ENCODE measurements at regions not wholly inside any gene's neighbourhood (a gene's known extent, or its start where the extent isn't known, plus 50 kb on each side); places are given as distances from the start of the nearest gene placed in this dataset.

- no peaks in the 10 kb centered on the region for H3K79me1 ChIP-seq (ENCODE audit: low read depth, low read length)
- no peak overlapping the region for H4K5ac ChIP-seq (ENCODE audit: insufficient read length, low read depth, low read length)
- H3K4me2 ChIP-seq (ENCODE audit: insufficient read depth in 1 of 2, low read depth in 2 of 2, low read length in 2 of 2) = peak overlapping the region; percentile 36 to 43; a peak in 2 of 4 replicates
- no peak overlapping the region for H2AK5ac ChIP-seq (ENCODE audit: low read depth, low read length)
- H3K4ac ChIP-seq (replicated peaks; ENCODE audit: insufficient read length, low read depth, low read length) = no peak overlapping the region
- H3K56ac ChIP-seq (replicated peaks; ENCODE audit: insufficient read length, low read depth, low read length) = no peak overlapping the region
- no peak overlapping the region for H4K8ac ChIP-seq (ENCODE audit: extremely low read depth, insufficient read depth, low read length)
- no peak overlapping the region for H2BK20ac ChIP-seq (ENCODE audit: low read length)
- POLR2A ChIA-PET (ENCODE audit: partially characterized antibody) = no interaction called here
- CTCF ChIA-PET (ENCODE audit: partially characterized antibody) = no interaction called here
- H3K4me1 ChIP-seq (replicated peaks in 1 of 4; ENCODE audit: control insufficient read depth in 3 of 4, insufficient read depth in 4 of 4, low read length in 3 of 4) = peaks cover 3 to 14% (median 8%) of the 10 kb centered on the region in 4 experiments; a peak in 6 of 7 replicates
- peak; percentile 80 for FAIRE-seq
- no peaks in the 10 kb centered on the region for H4K20me1 ChIP-seq (replicated peaks in 1 of 2; ENCODE audit: control insufficient read depth in 1 of 2, insufficient read depth in 2 of 2, low read length in 2 of 2)
- no peak overlapping the region for H2BK12ac ChIP-seq (ENCODE audit: low read depth, low read length)
- no peak overlapping the region for H3K9ac ChIP-seq (replicated peaks in 1 of 4; ENCODE audit: extremely low read depth in 1 of 4, low read depth in 3 of 4, low read length in 3 of 4)
- TF ChIP-seq YY1 (IDR thresholded peaks at IDR 0.05; ENCODE audit: low read depth, low read length) (0 out of 2 replicates have a peak, but pooled peaks have one; percentile 18), SP4 (IDR thresholded peaks at IDR 0.05; ENCODE audit: low read length) (no peak), HDAC2 (IDR thresholded peaks at IDR 0.05; ENCODE audit: borderline replicate concordance in 1 of 2, low read depth in 2 of 2, low read length in 2 of 2) (no peak), KDM1A (IDR thresholded peaks at IDR 0.05; ENCODE audit: borderline replicate concordance, low read length) (no peak), MAX (IDR thresholded peaks at IDR 0.05) (no peak), CREB1 (IDR thresholded peaks at IDR 0.05) (no peak)
- H3K27me3 ChIP-seq (replicated peaks in 1 of 4; ENCODE audit: control insufficient read depth in 3 of 4, extremely low read depth in 1 of 4, insufficient read depth in 3 of 4, low read length in 3 of 4) = no peaks in the 10 kb centered on the region
- no peak overlapping the region for H2BK120ac ChIP-seq (replicated peaks; ENCODE audit: low read depth, low read length)
- no peaks in the 10 kb centered on the region for H3K79me2 ChIP-seq (ENCODE audit: control insufficient read depth in 1 of 2, insufficient read depth in 2 of 2, low read length in 2 of 2)
- DNase-seq (ENCODE audit: low read depth in 1 of 2, low spot score in 2 of 2) = no peak
- peak overlapping the region in 1 of 4 experiments; percentile 30; a peak in 1 of 8 replicates for H3K4me3 ChIP-seq (ENCODE audit: extremely low read depth in 1 of 4, insufficient read depth in 2 of 4, low read depth in 3 of 4, low read length in 4 of 4)
- no peaks in the 10 kb centered on the region for H3K9me3 ChIP-seq (ENCODE audit: insufficient read depth in 2 of 2, low read depth in 1 of 2, low read length in 1 of 2)
- 36% methylated on average over 5 of the region's 5 CpGs; no CpG with 5 or more reads in 1 of the 2 experiments for WGBS, 2 experiments (ENCODE audit: extremely low coverage in 1 of 2, insufficient coverage in 1 of 2, insufficient read length in 1 of 2, insufficient replicate concordance in 2 of 2, low coverage in 1 of 2, low lambda C conversion rate in 2 of 2, missing lambda C conversion rate in 1 of 2)
- no peaks in the 10 kb centered on the region for H3K23me2 ChIP-seq (ENCODE audit: low read depth, low read length)
- no peak overlapping the region for H2AFZ ChIP-seq (ENCODE audit: low read length)
- no peak overlapping the region for H2BK5ac ChIP-seq (ENCODE audit: low read depth, low read length)
- no peak overlapping the region for H3K27ac ChIP-seq (ENCODE audit: low read depth, low read length)
- H2BK15ac ChIP-seq (ENCODE audit: low read length) = no peak overlapping the region
- H3K14ac ChIP-seq (ENCODE audit: insufficient read length) = no peak overlapping the region
- no peaks in the 10 kb centered on the region for H3K36me3 ChIP-seq (ENCODE audit: control insufficient read depth in 2 of 4, insufficient read depth in 4 of 4, low read length in 3 of 4)
- H3K18ac ChIP-seq (ENCODE audit: extremely low read depth, low read length) = no peak overlapping the region; the same call in 1 of the 2 replicates
- H3K23ac ChIP-seq (ENCODE audit: insufficient read length) = no peak overlapping the region
- no peak overlapping the region for H4K91ac ChIP-seq (replicated peaks; ENCODE audit: insufficient read length, low read length)
Measured at GRCh38 chr10:35848412-35848811, 206.3 kb upstream of the FZD8 start.
